ENCODE measurements at regions not wholly inside any gene's neighbourhood (a gene's known extent, or its start where the extent isn't known, plus 50 kb on each side); places are given as distances from the start of the nearest gene placed in this dataset.

DNA sequence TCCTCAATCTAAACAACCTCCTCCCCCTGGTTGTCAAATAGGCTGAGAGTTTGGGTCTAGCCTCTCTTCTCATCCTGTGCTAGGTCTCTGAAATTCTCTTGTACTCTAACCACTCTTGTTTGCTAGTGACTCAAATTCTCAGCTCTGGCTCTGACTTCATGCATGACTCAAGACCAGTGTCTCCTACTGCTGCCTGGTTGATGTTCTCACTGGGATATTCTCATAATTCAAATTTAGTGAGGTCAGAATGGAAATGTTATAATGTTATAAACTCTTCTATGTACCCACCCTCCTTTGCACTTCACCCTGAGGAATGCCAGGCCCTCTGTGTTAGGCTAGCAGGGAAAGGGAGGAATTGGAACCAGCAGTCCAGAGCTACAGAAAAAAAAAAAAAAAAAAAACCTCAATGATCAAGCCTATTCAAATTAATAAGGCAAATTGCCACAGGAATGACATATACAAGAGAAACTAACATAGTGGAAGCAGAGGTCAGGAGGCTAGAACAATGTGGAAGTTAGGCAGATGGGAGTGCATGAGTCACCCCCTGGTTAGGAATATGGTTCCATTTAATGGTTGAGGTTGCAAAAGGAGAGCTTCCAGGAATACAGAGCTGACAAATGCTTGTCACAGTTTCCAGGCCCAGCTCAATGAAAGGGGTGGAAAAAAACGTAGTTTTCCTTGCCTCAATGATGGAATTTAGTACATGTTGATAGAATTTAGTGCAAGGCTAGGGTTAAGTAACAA, 459.5 kb downstream of the RMST start:
- TF ChIP-seq, protein P1, sequence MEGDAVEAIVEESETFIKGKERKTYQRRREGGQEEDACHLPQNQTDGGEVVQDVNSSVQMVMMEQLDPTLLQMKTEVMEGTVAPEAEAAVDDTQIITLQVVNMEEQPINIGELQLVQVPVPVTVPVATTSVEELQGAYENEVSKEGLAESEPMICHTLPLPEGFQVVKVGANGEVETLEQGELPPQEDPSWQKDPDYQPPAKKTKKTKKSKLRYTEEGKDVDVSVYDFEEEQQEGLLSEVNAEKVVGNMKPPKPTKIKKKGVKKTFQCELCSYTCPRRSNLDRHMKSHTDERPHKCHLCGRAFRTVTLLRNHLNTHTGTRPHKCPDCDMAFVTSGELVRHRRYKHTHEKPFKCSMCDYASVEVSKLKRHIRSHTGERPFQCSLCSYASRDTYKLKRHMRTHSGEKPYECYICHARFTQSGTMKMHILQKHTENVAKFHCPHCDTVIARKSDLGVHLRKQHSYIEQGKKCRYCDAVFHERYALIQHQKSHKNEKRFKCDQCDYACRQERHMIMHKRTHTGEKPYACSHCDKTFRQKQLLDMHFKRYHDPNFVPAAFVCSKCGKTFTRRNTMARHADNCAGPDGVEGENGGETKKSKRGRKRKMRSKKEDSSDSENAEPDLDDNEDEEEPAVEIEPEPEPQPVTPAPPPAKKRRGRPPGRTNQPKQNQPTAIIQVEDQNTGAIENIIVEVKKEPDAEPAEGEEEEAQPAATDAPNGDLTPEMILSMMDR (conservative IDR thresholded peaks at IDR 0.05) = no peak
- H3K27ac ChIP-seq = no peak overlapping the region

DNA sequence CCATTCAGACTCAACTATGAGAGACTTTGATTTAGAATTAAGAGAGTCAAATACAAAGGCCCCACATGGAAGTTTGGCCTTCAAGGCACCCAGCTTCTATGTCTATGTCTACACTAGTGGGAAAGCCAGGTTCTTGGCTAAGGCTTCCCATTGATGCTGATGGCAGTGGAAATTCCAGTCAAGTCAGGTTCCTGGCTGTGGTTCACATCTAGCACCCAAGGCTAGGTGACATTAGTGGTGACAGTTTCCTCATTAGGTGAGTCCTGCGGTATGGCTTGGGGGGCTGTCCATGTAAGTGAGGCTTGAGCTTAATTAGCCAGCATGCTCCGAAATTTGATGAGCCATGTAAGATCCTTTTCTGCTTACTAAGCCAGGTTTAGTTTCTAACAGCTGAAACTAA, 460.9 kb downstream of the RMST start:
- H3K27ac ChIP-seq = no peak overlapping the region
- TF ChIP-seq, protein P1 (conservative IDR thresholded peaks at IDR 0.05) = no peak

DNA sequence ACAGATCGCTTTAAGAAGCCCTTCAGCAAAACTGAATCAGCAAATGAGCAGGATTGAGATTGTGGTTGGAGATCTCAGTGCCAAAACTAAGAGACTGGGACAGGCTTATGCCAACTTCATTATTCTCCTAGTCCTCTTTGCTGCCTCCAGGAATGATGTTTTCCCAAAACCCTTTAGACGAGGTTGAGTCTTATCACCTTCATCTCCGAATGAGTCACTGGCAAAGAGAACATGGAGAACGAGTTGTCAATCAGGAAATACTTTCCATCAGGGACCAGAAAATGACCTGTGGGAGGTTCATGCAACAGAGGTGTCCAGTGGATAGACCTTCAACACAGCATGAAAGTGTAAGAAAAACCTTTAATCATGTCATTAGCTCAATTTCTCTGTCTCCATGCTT, 461.5 kb downstream of the RMST start:
- H3K27ac ChIP-seq = no peak overlapping the region
- TF ChIP-seq, protein P1 (conservative IDR thresholded peaks at IDR 0.05) = no peak

DNA sequence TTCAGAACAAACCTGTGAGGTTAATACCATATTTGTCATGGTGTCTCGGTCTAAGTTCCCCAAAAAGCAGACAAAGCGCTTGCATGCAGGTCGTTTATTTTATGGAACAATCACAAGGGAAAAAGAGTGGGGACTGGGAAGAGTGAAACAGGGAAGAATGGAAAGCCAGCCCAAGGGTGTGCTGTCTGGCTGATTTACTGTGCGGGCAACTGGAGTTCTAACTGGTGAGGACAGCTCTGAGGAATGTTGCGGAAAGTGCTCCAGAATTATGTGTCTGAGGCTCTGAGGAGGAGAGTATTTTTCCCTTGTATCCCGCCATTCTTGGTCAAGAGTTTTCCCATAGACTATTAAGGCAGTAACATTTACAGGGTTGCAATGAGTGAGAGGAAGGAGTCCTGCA, 465.4 kb downstream of the RMST start:
- no peak overlapping the region for H3K27ac ChIP-seq
- TF ChIP-seq, protein P1 (conservative IDR thresholded peaks at IDR 0.05) = no peak

DNA sequence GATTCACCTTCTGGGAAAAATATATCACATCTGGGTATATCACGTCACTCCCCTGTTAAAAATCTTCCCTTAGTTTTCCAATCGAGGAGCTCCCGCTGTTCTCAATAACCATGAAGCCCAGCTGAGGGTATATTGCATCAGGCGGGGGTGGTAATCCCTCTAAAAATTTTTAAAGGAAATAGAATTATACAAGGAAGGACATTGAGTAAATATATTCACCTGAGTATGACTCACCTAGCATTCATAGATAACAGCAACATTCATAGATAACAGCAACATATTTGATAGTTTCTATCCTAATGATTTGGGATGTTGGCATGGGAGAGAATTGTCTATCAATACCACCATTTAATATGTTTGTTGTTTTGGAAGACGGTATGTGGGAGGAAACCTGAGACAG, 473.6 kb downstream of the RMST start:
- TF ChIP-seq, protein P1 (conservative IDR thresholded peaks at IDR 0.05) = no peak
- no peak overlapping the region for H3K27ac ChIP-seq

DNA sequence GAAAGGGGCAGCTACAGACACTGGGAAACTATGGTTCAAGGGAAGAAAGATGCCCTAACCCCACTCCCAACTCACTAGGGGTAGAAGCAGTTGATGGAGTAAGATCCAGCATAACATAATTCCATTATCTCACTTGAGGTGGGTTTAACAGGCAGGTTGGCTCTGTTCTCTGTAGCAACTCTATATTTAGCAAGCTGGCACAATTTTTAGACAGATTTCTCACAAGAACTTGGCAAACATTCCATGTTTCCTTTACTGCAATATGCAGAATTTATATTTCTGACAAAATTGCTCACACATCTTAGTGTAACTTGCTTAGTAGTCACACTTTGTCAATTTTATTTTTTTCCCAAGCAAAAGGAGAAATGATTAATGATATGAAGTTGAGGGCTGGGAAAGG, 475.4 kb downstream of the RMST start:
- H3K27ac ChIP-seq = no peak overlapping the region
- TF ChIP-seq, protein P1 (conservative IDR thresholded peaks at IDR 0.05) = no peak

DNA sequence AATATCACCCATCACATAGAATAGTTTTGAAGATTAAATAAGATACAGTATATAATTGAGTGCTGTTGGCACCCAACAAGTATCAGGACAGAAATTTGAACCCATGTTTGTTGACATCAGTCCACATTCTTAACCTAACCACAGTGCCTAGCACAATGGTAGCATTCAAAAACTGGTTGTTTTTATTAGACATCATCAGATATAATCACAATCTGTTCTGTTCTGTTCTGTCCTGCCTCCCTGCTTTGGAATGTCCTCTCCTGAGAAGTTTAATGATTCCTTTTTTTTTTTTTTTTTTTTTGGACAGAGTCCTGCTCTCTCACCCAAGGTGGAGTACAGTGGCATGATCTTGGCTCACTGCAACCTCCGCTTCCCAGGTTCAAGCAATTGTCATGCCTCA, 476.6 kb downstream of the RMST start:
- no peak overlapping the region for H3K27ac ChIP-seq
- TF ChIP-seq, protein P1 (conservative IDR thresholded peaks at IDR 0.05) = no peak
